Trophoblast cell (in vitro differentiated cells and primary cell): ENCODE measurements at regions not wholly inside any gene's neighbourhood (a gene's known extent, or its start where the extent isn't known, plus 50 kb on each side); places are given as distances from the start of the nearest gene placed in this dataset.
"Not testable (repeated sequence)": the region's sequence is repeated elsewhere in the genome, so short reads cannot be mapped to it uniquely, and the experiment has no call there.

ENCODE experiments used
- DNase-seq, 2 donors: peaks; one replicate each; pipeline ENCODE4 v3.0.0-alpha.2; 2016
- H2AFZ ChIP-seq: 2 replicates; pipeline ENCODE4 v1.6.1; 2013; ENCODE audit warnings: low read length, moderate library complexity, mild to moderate bottlenecking; ENCODE audit not compliant: insufficient read depth, poor library complexity
- H2AK5ac ChIP-seq: 2 replicates; pipeline ENCODE4 v1.6.1; 2013; ENCODE audit warnings: mild to moderate bottlenecking, low read length
- H2BK120ac ChIP-seq: 2 replicates; pipeline ENCODE4 v1.6.1; 2013; ENCODE audit warnings: low read length, mild to moderate bottlenecking, moderate library complexity; ENCODE audit not compliant: insufficient read depth, poor library complexity
- H2BK12ac ChIP-seq: 2 replicates; pipeline ENCODE4 v1.6.1; 2013; ENCODE audit warnings: mild to moderate bottlenecking, low read length, moderate library complexity
- H2BK5ac ChIP-seq: 2 replicates; pipeline ENCODE4 v1.6.1; 2013; ENCODE audit warnings: low read length, low read depth, moderate library complexity, mild to moderate bottlenecking; ENCODE audit not compliant: poor library complexity
- H3K14ac ChIP-seq: 2 replicates; pipeline ENCODE4 v1.6.1; 2013; ENCODE audit warnings: mild to moderate bottlenecking, low read length
- H3K18ac ChIP-seq: 2 replicates; pipeline ENCODE4 v1.6.1; 2013; ENCODE audit warnings: mild to moderate bottlenecking, low read length
- H3K23ac ChIP-seq: 2 replicates; pipeline ENCODE4 v1.6.1; 2013; ENCODE audit warnings: low read length
- H3K27ac ChIP-seq: 2 replicates; pipeline ENCODE4 v1.5.1; 2013; ENCODE audit warnings: low read depth, mild to moderate bottlenecking, inconsistent platforms, low read length, moderate library complexity
- H3K27me3 ChIP-seq: 2 replicates; pipeline ENCODE4 v1.6.1; 2013; ENCODE audit warnings: inconsistent platforms, mild to moderate bottlenecking, low read length, moderate library complexity; ENCODE audit not compliant: insufficient read depth
- H3K36me3 ChIP-seq, 2 experiments: 1 replicate in 1 of 2; 2 replicates in 1 of 2; pipeline ENCODE4 v1.6.1; 2013; ENCODE audit warnings: low read length in 2 of 2, mild to moderate bottlenecking in 2 of 2, moderate library complexity in 1 of 2; ENCODE audit not compliant: insufficient read depth in 2 of 2, control insufficient read depth in 1 of 2
- H3K4ac ChIP-seq: 2 replicates; pipeline ENCODE4 v1.6.1; 2013; ENCODE audit warnings: low read depth, mild to moderate bottlenecking, low read length, moderate library complexity
- H3K4me1 ChIP-seq, 2 experiments: 1 replicate in 1 of 2; 2 replicates in 1 of 2; pipeline ENCODE4 v1.6.1; 2013; ENCODE audit warnings: low read length in 2 of 2, mild to moderate bottlenecking in 2 of 2, moderate library complexity in 1 of 2; ENCODE audit not compliant: insufficient read depth in 2 of 2, control insufficient read depth in 1 of 2
- H3K4me2 ChIP-seq: 2 replicates; pipeline ENCODE4 v1.6.1; 2013; ENCODE audit warnings: inconsistent platforms, mild to moderate bottlenecking, low read length, moderate library complexity
- H3K4me3 ChIP-seq: 2 replicates; pipeline ENCODE4 v1.5.1; 2013; ENCODE audit warnings: mild to moderate bottlenecking, low read depth, low read length, inconsistent platforms
- H3K79me1 ChIP-seq: one replicate; pipeline ENCODE4 v1.6.1; 2013; ENCODE audit warnings: low read length
- H3K79me2 ChIP-seq: 2 replicates; pipeline ENCODE4 v1.6.1; 2013; ENCODE audit warnings: low read length, mild to moderate bottlenecking; ENCODE audit not compliant: control insufficient read depth, insufficient read depth, poor library complexity
- H3K9ac ChIP-seq: 2 replicates; pipeline ENCODE4 v1.6.1; 2013; ENCODE audit warnings: mild to moderate bottlenecking, low read length
- H3K9me3 ChIP-seq: 2 replicates; pipeline ENCODE4 v1.6.1; 2013; ENCODE audit warnings: low read depth, mild to moderate bottlenecking, control low read depth, inconsistent platforms, low read length; ENCODE audit not compliant: insufficient read depth
- H4K12ac ChIP-seq: 2 replicates; pipeline ENCODE4 v1.6.1; 2013; ENCODE audit warnings: low read depth, mild to moderate bottlenecking, low read length, moderate library complexity
- H4K8ac ChIP-seq: 2 replicates; pipeline ENCODE4 v1.6.1; 2013; ENCODE audit warnings: low read depth, mild to moderate bottlenecking, low read length, moderate library complexity
- H4K91ac ChIP-seq: one replicate; pipeline ENCODE4 v1.6.1; 2013; ENCODE audit warnings: low read depth, mild to moderate bottlenecking, low read length, moderate library complexity
- WGBS: extraction: QIAGEN DNeasy Blood & Tissue Kit; methylation state at CpG from one replicate; pipeline ENCODE4 v1.1.7; 2013; ENCODE audit warnings: missing lambda C conversion rate; ENCODE audit not compliant: insufficient read length, insufficient coverage; ENCODE audit errors: extremely low coverage; 5-methylcytosine and 5-hydroxymethylcytosine counted together

DNA sequence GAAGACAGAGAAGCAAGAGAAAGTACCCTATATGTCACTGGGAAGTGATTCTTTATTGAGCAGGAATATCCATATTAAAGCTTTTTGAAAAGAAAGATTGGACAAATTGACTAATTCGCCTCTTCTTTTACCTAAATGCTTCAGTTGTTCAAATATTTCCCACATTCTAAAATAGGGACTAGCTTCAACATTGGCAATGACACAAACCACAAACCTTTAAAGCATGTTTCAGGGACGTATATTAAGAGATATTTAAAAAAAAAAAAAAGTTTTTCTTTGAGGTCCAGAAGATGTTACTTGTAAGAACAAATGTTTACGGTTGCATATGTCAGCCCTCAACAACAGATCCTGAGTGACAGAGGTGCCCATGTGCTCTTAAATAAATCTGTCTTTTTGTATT lies 235.0 kb upstream of the NFIA start:
- Histone ChIP-seq H3K27me3 (no peaks in the 10 kb centered on the region), H3K4me1 (peaks cover 3% of the 10 kb centered on the region in 2 experiments)
- WGBS = no CpG with 5 or more reads among the region's 3 CpGs

GRCh38 chr1:60845659-60846058 lies 236.7 kb upstream of the NFIA start:
- H4K91ac ChIP-seq, DNase-seq, H3K9me3 ChIP-seq, H3K27me3 ChIP-seq, H3K18ac ChIP-seq, H3K4me1 ChIP-seq, H2BK120ac ChIP-seq, H3K36me3 ChIP-seq, H3K79me1 ChIP-seq, H4K12ac ChIP-seq, H3K23ac ChIP-seq, H3K14ac ChIP-seq, H3K79me2 ChIP-seq, H3K4me3 ChIP-seq, H3K27ac ChIP-seq, H2AK5ac ChIP-seq, H3K9ac ChIP-seq, H3K4me2 ChIP-seq, H2BK5ac ChIP-seq, H2AFZ ChIP-seq, H3K4ac ChIP-seq, H4K8ac ChIP-seq, H2BK12ac ChIP-seq: not testable (repeated sequence)
- WGBS = no CpG with 5 or more reads among the region's 3 CpGs

More for the DNA sequence above, 235.0 kb upstream of the NFIA start:
- no peak overlapping the region for H4K91ac ChIP-seq
- H3K4me2 ChIP-seq = no peak overlapping the region
- H3K4ac ChIP-seq = no peak overlapping the region
- no peak overlapping the region for H3K9ac ChIP-seq
- no peak overlapping the region for H2AK5ac ChIP-seq
- no peak overlapping the region for H3K14ac ChIP-seq
- no peak overlapping the region for H4K12ac ChIP-seq
- no peaks in the 10 kb centered on the region for H3K79me2 ChIP-seq
- no peak overlapping the region for H3K23ac ChIP-seq
- no peak overlapping the region for H3K18ac ChIP-seq
- no peak overlapping the region for H2AFZ ChIP-seq
- H2BK120ac ChIP-seq = no peak overlapping the region
- H3K79me1 ChIP-seq = no peaks in the 10 kb centered on the region
- H3K27ac ChIP-seq = no peak overlapping the region
- no peak overlapping the region for H3K4me3 ChIP-seq
- no peak for DNase-seq
- H3K36me3 ChIP-seq = no peaks in the 10 kb centered on the region
- peaks cover 2% of the 10 kb centered on the region for H3K9me3 ChIP-seq
- no peak overlapping the region for H2BK12ac ChIP-seq
- H4K8ac ChIP-seq = no peak overlapping the region
- H2BK5ac ChIP-seq = no peak overlapping the region

DNA sequence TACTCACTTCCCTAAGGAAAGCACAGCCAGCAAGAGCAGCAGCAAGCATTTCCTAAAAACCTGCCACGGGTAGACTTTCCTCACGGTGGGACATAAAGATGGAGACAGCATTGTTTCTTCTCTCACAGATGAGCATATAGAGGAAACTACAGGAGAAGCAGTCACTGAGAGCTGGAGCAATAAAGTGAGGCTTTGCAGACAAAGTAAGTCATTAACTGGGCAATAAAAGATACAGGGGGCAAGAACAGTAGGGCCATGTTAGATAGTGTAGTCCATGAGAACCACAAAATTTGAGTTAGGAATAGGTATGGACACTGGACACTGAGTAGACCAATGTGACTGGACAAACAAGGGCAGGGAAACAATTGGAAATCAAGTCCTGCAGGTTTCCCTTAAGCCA lies 240.1 kb upstream of the NFIA start:
- H2BK120ac ChIP-seq = no peak overlapping the region
- no peak overlapping the region for H4K12ac ChIP-seq
- no peak overlapping the region for H2AK5ac ChIP-seq
- H3K4me1 ChIP-seq = no peaks in the 10 kb centered on the region
- H3K9ac ChIP-seq = no peak overlapping the region
- H2AFZ ChIP-seq = no peak overlapping the region
- H3K4me2 ChIP-seq = no peak overlapping the region
- H3K23ac ChIP-seq = no peak overlapping the region
- no peaks in the 10 kb centered on the region for H3K27me3 ChIP-seq
- no peak overlapping the region for H3K4me3 ChIP-seq
- WGBS = no CpG with 5 or more reads among the region's 2 CpGs
- no peaks in the 10 kb centered on the region for H3K36me3 ChIP-seq
- no peak overlapping the region for H2BK12ac ChIP-seq
- no peak overlapping the region for H3K18ac ChIP-seq
- H3K27ac ChIP-seq = no peak overlapping the region
- no peaks in the 10 kb centered on the region for H3K79me1 ChIP-seq
- DNase-seq = no peak
- no peak overlapping the region for H4K8ac ChIP-seq
- no peak overlapping the region for H3K4ac ChIP-seq
- no peak overlapping the region for H3K14ac ChIP-seq
- peaks cover 2% of the 10 kb centered on the region for H3K9me3 ChIP-seq
- no peak overlapping the region for H4K91ac ChIP-seq
- H2BK5ac ChIP-seq = no peak overlapping the region
- H3K79me2 ChIP-seq = no peaks in the 10 kb centered on the region

DNA sequence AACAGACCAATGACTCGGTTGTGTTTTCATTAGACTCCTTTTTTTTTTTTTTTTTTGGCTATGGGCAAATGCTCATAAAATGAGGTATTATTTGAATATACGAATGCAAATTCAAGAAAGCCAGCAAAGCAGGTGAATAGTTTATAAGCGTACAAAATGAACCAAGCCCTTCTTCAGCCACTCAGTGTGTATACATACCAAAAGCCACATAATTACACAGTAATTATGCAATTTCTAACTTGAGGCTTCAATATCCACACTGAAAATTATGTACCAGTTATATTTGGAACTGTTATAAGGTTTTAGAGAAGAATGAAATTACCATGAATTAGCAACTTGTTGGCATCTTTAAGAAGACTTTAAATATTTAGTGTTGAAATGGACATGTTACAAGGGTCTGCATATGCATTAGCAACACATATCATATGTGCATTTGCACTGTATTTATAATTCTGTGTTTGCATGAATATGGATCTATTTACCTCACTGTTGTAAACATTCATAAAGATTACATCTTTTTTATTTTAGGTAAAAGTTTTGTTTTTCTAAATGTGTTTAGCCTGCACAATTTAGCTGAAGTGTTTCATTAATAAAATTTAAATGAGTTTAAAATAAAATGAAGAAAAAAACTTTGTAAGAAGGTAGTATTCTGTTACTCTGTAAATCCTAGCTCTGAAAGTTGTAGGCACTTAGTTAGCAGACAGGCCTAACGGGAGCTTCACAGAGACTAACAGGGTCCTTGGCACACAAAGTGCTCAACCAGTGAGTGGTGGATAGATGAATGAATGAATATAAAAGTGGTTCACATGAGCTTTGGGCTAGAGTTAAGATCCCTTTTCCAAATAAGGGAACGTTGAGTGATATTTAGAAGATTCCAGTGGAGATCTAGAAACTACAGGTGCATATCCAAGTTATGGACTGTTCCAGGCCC lies 241.0 kb upstream of the NFIA start:
- H3K79me2 ChIP-seq = no peaks in the 10 kb centered on the region
- H3K9ac ChIP-seq = no peak overlapping the region
- H2BK5ac ChIP-seq = no peak overlapping the region
- no peak for DNase-seq
- no peak overlapping the region for H2BK12ac ChIP-seq
- no peak overlapping the region for H2BK120ac ChIP-seq
- peaks cover 2% of the 10 kb centered on the region for H3K9me3 ChIP-seq
- H2AK5ac ChIP-seq = no peak overlapping the region
- H3K23ac ChIP-seq = no peak overlapping the region
- H3K4me1 ChIP-seq = no peaks in the 10 kb centered on the region
- H3K27me3 ChIP-seq = no peaks in the 10 kb centered on the region
- H3K18ac ChIP-seq = no peak overlapping the region
- no peak overlapping the region for H2AFZ ChIP-seq
- H3K4ac ChIP-seq = no peak overlapping the region
- no peak overlapping the region for H4K8ac ChIP-seq
- H3K14ac ChIP-seq = no peak overlapping the region
- no peak overlapping the region for H4K91ac ChIP-seq
- H3K36me3 ChIP-seq = no peaks in the 10 kb centered on the region
- H3K4me3 ChIP-seq = no peak overlapping the region
- WGBS = no CpG with 5 or more reads among the region's 5 CpGs
- H4K12ac ChIP-seq = no peak overlapping the region
- no peaks in the 10 kb centered on the region for H3K79me1 ChIP-seq
- no peak overlapping the region for H3K27ac ChIP-seq
- no peak overlapping the region for H3K4me2 ChIP-seq
